ENCODE measurements at regions not wholly inside any gene's neighbourhood (a gene's known extent, or its start where the extent isn't known, plus 50 kb on each side); places are given as distances from the start of the nearest gene placed in this dataset.

DNA sequence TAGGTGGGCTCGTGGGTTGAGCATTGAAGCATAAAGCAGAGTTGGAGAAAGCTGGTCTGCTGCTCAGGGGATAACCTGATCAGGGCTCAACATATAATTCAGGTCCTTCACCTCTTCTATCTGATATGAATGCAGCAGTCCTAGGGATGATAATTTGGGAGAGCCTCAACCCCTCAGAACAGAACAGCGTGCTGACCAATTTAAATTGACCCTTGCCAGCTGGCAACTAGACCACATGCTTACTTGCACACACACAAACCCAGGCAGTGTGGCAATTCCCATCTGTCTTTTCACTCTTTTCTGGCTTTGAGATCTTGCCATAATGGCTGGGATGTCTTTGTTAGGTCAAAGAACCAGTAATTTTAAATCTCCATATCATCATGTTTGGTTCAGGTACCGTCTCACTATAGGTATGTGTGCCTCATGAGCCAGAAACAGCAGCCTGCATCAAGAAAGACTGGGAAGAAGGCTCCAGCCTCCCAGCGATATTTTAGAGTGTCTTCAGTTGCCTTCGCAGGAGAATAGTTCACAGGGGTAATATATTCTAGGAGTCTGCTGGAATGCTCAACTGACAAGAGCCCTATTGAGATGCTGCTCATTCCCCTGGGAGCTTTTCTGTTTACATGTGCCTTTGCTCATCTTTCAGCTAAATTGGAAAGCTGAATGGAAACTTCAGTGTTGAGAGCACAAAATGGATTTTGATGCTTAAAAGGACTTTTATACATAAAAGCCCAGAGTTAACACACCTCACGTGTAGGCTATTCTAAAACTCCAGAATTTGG lies 497.6 kb downstream of the RASEF start:
- TF ChIP-seq, protein P1, sequence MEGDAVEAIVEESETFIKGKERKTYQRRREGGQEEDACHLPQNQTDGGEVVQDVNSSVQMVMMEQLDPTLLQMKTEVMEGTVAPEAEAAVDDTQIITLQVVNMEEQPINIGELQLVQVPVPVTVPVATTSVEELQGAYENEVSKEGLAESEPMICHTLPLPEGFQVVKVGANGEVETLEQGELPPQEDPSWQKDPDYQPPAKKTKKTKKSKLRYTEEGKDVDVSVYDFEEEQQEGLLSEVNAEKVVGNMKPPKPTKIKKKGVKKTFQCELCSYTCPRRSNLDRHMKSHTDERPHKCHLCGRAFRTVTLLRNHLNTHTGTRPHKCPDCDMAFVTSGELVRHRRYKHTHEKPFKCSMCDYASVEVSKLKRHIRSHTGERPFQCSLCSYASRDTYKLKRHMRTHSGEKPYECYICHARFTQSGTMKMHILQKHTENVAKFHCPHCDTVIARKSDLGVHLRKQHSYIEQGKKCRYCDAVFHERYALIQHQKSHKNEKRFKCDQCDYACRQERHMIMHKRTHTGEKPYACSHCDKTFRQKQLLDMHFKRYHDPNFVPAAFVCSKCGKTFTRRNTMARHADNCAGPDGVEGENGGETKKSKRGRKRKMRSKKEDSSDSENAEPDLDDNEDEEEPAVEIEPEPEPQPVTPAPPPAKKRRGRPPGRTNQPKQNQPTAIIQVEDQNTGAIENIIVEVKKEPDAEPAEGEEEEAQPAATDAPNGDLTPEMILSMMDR (conservative IDR thresholded peaks at IDR 0.05; ENCODE audit: low read depth, low read length), result no peak
- TF ChIP-seq EZH2 (IDR thresholded peaks at IDR 0.05; ENCODE audit: borderline replicate concordance, low read depth, low read length, poor library complexity, severe bottlenecking), result no peak

All from A673 (cell line).